ENCODE measurements at regions not wholly inside any gene's neighbourhood (a gene's known extent, or its start where the extent isn't known, plus 50 kb on each side); places are given as distances from the start of the nearest gene placed in this dataset.
A peak's percentile ranks its signal among the peaks of the same experiment; 100 is the strongest.

DNA sequence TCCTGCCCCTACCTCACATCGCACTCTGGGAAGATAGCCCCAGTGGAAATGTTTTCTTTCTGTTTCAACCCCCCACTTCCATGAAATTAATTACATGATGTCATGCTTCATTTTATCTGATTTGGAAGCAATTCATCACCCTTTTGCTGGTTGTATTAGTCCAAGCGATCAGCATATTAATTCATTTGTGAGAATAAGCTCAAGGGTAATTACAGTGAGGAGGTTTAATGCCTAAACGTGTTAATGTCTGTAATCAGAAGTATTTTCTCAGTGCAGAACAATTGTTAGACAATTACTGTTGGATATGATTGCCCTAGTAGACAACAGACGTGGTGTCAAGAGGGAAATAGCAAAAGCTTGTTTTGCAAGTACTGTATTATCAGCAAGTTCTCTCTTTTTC, 746.3 kb downstream of the CPS1 start:
- DNase-seq (ENCODE audit: low spot score) (no peak), ATAC-seq (no peak)
- Histone ChIP-seq H3K4me1 (ENCODE audit: insufficient read depth) (peaks cover 15% of the 10 kb centered on the region), H2AFZ (no peak overlapping the region), H4K20me1 (replicated peaks; ENCODE audit: insufficient read depth) (no peaks in the 10 kb centered on the region), H3K27me3 (ENCODE audit: insufficient read depth) (no peaks in the 10 kb centered on the region), H3K36me3 (ENCODE audit: insufficient read depth) (no peaks in the 10 kb centered on the region), H3K4me2 (peak overlapping the region; percentile 57; the same call in 1 of the 2 replicates), H3K27ac (ENCODE audit: low read depth) (no peak overlapping the region), H3K9me2 (ENCODE audit: insufficient read depth) (0 out of 2 replicates have a peak, but pooled peaks cover 5% of the 10 kb centered on the region), H3K79me2 (replicated peaks; ENCODE audit: insufficient read depth) (no peaks in the 10 kb centered on the region), H3K4me3 (no peak overlapping the region; the same call in 1 of the 2 replicates), H3F3A (replicated peaks; ENCODE audit: low read depth) (no peaks in the 10 kb centered on the region)
- no peak overlapping the region for H3K4me3 Mint-ChIP-seq
- no peaks in the 10 kb centered on the region; the same call in 2 of the 3 replicates for H3K9me3 Mint-ChIP-seq
- peaks cover 19% of the 10 kb centered on the region for H3K4me1 Mint-ChIP-seq
- no peaks in the 10 kb centered on the region for H3K36me3 Mint-ChIP-seq (ENCODE audit: low read depth)
- no peak for TF ChIP-seq EZH2 (IDR thresholded peaks at IDR 0.05; ENCODE audit: low read depth, unreplicated experiment)
- no peak for TF ChIP-seq CTCF (conservative IDR thresholded peaks at IDR 0.05; ENCODE audit: low read depth in 2 of 2)
- no peak for TF ChIP-seq ZNF331 (CRISPR knock-in tag; IDR thresholded peaks at IDR 0.05; ENCODE audit: low read depth)
- no peak for TF ChIP-seq ZNF462 (CRISPR knock-in tag; IDR thresholded peaks at IDR 0.05)
- TF ChIP-seq STAT1 (IDR thresholded peaks at IDR 0.05; ENCODE audit: unreplicated experiment) = no peak
- TF ChIP-seq, protein P1, sequence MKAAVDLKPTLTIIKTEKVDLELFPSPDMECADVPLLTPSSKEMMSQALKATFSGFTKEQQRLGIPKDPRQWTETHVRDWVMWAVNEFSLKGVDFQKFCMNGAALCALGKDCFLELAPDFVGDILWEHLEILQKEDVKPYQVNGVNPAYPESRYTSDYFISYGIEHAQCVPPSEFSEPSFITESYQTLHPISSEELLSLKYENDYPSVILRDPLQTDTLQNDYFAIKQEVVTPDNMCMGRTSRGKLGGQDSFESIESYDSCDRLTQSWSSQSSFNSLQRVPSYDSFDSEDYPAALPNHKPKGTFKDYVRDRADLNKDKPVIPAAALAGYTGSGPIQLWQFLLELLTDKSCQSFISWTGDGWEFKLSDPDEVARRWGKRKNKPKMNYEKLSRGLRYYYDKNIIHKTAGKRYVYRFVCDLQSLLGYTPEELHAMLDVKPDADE (IDR thresholded peaks at IDR 0.05) = no peak
- no peak for TF ChIP-seq NANOG (IDR thresholded peaks at IDR 0.05; ENCODE audit: borderline replicate concordance)
- TF ChIP-seq POLR2AphosphoS5 (IDR thresholded peaks at IDR 0.05; ENCODE audit: low read depth) = no peak
- TF ChIP-seq CREB1 (CRISPR knock-in tag; IDR thresholded peaks at IDR 0.05; ENCODE audit: low read depth) = no peak
- TF ChIP-seq, protein P2, sequence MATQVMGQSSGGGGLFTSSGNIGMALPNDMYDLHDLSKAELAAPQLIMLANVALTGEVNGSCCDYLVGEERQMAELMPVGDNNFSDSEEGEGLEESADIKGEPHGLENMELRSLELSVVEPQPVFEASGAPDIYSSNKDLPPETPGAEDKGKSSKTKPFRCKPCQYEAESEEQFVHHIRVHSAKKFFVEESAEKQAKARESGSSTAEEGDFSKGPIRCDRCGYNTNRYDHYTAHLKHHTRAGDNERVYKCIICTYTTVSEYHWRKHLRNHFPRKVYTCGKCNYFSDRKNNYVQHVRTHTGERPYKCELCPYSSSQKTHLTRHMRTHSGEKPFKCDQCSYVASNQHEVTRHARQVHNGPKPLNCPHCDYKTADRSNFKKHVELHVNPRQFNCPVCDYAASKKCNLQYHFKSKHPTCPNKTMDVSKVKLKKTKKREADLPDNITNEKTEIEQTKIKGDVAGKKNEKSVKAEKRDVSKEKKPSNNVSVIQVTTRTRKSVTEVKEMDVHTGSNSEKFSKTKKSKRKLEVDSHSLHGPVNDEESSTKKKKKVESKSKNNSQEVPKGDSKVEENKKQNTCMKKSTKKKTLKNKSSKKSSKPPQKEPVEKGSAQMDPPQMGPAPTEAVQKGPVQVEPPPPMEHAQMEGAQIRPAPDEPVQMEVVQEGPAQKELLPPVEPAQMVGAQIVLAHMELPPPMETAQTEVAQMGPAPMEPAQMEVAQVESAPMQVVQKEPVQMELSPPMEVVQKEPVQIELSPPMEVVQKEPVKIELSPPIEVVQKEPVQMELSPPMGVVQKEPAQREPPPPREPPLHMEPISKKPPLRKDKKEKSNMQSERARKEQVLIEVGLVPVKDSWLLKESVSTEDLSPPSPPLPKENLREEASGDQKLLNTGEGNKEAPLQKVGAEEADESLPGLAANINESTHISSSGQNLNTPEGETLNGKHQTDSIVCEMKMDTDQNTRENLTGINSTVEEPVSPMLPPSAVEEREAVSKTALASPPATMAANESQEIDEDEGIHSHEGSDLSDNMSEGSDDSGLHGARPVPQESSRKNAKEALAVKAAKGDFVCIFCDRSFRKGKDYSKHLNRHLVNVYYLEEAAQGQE (IDR thresholded peaks at IDR 0.05; ENCODE audit: unreplicated experiment) = no peak
- TF ChIP-seq EZH2phosphoT487 (IDR thresholded peaks at IDR 0.05; ENCODE audit: unreplicated experiment) = no peak
- TF ChIP-seq ZNF114 (CRISPR knock-in tag; IDR thresholded peaks at IDR 0.05) = no peak
- TF ChIP-seq JUNB (IDR thresholded peaks at IDR 0.05; ENCODE audit: unreplicated experiment) = no peak
- H3K27me3 Mint-ChIP-seq (ENCODE audit: insufficient read depth, low read depth, poor library complexity) = no peaks in the 10 kb centered on the region
- H3K27ac Mint-ChIP-seq = peak overlapping the region; percentile 0; the same call in 1 of the 2 replicates

All from GM23338 (cell line).